Activated naive CD8-positive, alpha-beta T cell treated with anti-CD3 and anti-CD28 coated beads for 36 hours (primary cell): ENCODE measurements at regions not wholly inside any gene's neighbourhood (a gene's known extent, or its start where the extent isn't known, plus 50 kb on each side); places are given as distances from the start of the nearest gene placed in this dataset.
"Not testable (repeated sequence)": the region's sequence is repeated elsewhere in the genome, so short reads cannot be mapped to it uniquely, and the experiment has no call there.

Experiments used
- DNase-seq: peaks from one replicate; pipeline ENCODE4 v3.0.0; 2021
- H3K27ac Mint-ChIP-seq: one replicate; pipeline ENCODE4 v1.8.0; 2022; ENCODE audit warnings: mild to moderate bottlenecking, moderate library complexity, mixed read lengths
- H3K27me3 Mint-ChIP-seq: one replicate; pipeline ENCODE4 v1.8.0; 2022; ENCODE audit warnings: mild to moderate bottlenecking, mixed read lengths
- H3K36me3 Mint-ChIP-seq: one replicate; pipeline ENCODE4 v1.8.0; 2021; ENCODE audit warnings: mild to moderate bottlenecking, mixed read lengths
- H3K4me1 Mint-ChIP-seq: one replicate; pipeline ENCODE4 v1.8.0; 2021; ENCODE audit warnings: mixed read lengths
- H3K4me3 Mint-ChIP-seq: one replicate; pipeline ENCODE4 v1.8.0; 2022; ENCODE audit warnings: mild to moderate bottlenecking, moderate library complexity, mixed read lengths
- H3K9me3 Mint-ChIP-seq: one replicate; pipeline ENCODE4 v1.8.0; 2022; ENCODE audit warnings: mixed read lengths

- no peak for DNase-seq
- Mint-ChIP-seq H3K36me3 (no peaks in the 10 kb centered on the region), H3K27me3 (no peaks in the 10 kb centered on the region), H3K9me3 (peaks cover 1% of the 10 kb centered on the region), H3K27ac (no peak overlapping the region), H3K4me3 (no peak overlapping the region), H3K4me1 (no peaks in the 10 kb centered on the region)
Measured at GRCh38 chr4:159673221-159673620, 570.3 kb downstream of the RAPGEF2 start.

- no peaks in the 10 kb centered on the region for H3K27me3 Mint-ChIP-seq
Measured at GRCh38 chr4:159674241-159674640, 571.4 kb downstream of the RAPGEF2 start.

GRCh38 chr4:159677521-159677920, 574.6 kb downstream of the RAPGEF2 start:
- Mint-ChIP-seq H3K4me3 (no peak overlapping the region), H3K36me3 (no peaks in the 10 kb centered on the region), H3K27ac (no peak overlapping the region), H3K27me3 (no peaks in the 10 kb centered on the region), H3K4me1 (no peaks in the 10 kb centered on the region), H3K9me3 (peaks cover 1% of the 10 kb centered on the region)
- DNase-seq, result no peak

More at GRCh38 chr4:159674241-159674640, 571.4 kb downstream of the RAPGEF2 start:
- Mint-ChIP-seq H3K4me1 (no peaks in the 10 kb centered on the region), H3K4me3 (no peak overlapping the region), H3K27ac (no peak overlapping the region), H3K36me3 (no peaks in the 10 kb centered on the region), H3K9me3 (peaks cover 1% of the 10 kb centered on the region)
- DNase-seq, result no peak

GRCh38 chr4:159682996-159683395, 580.1 kb downstream of the RAPGEF2 start:
- Mint-ChIP-seq H3K36me3 (no peaks in the 10 kb centered on the region), H3K27me3 (no peaks in the 10 kb centered on the region)

GRCh38 chr4:159684061-159684460, 581.2 kb downstream of the RAPGEF2 start:
- Mint-ChIP-seq H3K27me3 (no peaks in the 10 kb centered on the region), H3K4me1 (no peaks in the 10 kb centered on the region), H3K4me3 (no peak overlapping the region), H3K9me3 (peaks cover 4% of the 10 kb centered on the region), H3K27ac (no peak overlapping the region), H3K36me3 (no peaks in the 10 kb centered on the region)
- DNase-seq, result no peak

More at GRCh38 chr4:159682996-159683395, 580.1 kb downstream of the RAPGEF2 start:
- H3K4me1 Mint-ChIP-seq, result no peaks in the 10 kb centered on the region
- no peak overlapping the region for H3K27ac Mint-ChIP-seq
- no peak overlapping the region for H3K4me3 Mint-ChIP-seq
- no peak for DNase-seq
- peaks cover 4% of the 10 kb centered on the region for H3K9me3 Mint-ChIP-seq

DNA sequence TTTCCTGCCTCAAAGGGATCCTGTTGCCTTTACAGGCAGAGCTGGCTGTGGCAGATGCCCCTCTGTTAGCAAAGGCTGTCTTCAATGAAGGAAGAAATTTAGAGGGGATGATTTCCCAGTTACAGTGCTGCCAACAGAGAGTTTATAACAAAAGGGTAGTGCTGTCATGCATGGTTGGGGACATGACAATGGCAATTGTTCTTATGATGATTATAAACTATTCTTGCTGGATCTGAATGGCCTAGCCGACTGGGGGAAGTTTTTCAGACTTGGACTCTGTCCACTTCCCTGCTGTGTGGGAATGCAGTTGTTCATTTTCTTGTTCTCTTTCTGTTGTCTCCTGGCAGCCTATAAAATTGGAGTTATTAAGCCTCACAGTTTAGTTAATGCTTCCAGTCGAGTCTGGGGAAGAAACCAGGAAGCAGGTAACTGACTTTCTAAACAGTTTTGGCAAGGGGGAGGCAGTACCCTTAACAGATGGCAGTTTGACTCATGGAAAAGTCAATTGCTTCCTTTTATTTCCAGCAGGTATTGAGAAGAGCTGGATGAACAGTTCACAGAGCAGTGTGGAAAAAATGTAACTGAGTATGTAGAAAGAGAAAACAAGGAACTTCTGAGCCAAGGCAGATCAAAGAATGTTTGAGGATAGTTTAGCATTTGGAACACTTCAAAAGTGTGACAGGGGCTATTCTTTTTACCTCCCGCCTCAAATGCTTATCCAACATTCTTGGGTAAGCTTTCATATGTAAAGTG, 582.6 kb downstream of the RAPGEF2 start:
- H3K4me3 Mint-ChIP-seq, result no peak overlapping the region
- no peaks in the 10 kb centered on the region for H3K36me3 Mint-ChIP-seq
- DNase-seq, result no peak
- H3K4me1 Mint-ChIP-seq, result no peaks in the 10 kb centered on the region
- H3K27ac Mint-ChIP-seq, result no peak overlapping the region
- peaks cover 5% of the 10 kb centered on the region for H3K9me3 Mint-ChIP-seq
- no peaks in the 10 kb centered on the region for H3K27me3 Mint-ChIP-seq

DNA sequence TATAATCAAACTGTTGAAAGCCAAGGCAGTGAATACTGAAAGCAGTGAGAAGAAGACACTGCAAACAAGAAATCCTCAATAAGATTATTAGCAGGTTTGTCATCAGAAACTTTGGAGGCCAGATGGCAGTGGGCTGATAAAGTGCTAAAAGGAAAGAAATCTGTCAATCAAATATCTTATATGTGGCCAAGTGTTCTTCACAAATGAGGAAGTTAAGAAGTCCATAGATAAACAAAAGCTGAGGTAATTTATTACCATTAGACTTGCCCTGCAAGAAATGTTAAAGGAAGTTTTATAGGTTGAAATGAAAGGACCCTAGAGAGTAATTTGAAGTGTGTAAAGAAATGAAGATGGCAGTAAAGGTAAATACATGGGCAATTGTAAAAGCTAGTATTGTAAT, 586.6 kb downstream of the RAPGEF2 start:
- Mint-ChIP-seq H3K4me3 (no peak overlapping the region), H3K36me3 (no peaks in the 10 kb centered on the region), H3K27me3 (no peaks in the 10 kb centered on the region), H3K9me3 (peaks cover 22% of the 10 kb centered on the region), H3K4me1 (no peaks in the 10 kb centered on the region), H3K27ac (no peak overlapping the region)
- DNase-seq, result no peak

- peaks cover 19% of the 10 kb centered on the region for H3K9me3 Mint-ChIP-seq
- no peaks in the 10 kb centered on the region for H3K27me3 Mint-ChIP-seq
- H3K4me3 Mint-ChIP-seq, result no peak overlapping the region
- DNase-seq, result no peak
- H3K4me1 Mint-ChIP-seq, result no peaks in the 10 kb centered on the region
- H3K36me3 Mint-ChIP-seq, result no peaks in the 10 kb centered on the region
- H3K27ac Mint-ChIP-seq, result no peak overlapping the region
Measured at GRCh38 chr4:159697322-159698283, 594.7 kb downstream of the RAPGEF2 start.

DNA sequence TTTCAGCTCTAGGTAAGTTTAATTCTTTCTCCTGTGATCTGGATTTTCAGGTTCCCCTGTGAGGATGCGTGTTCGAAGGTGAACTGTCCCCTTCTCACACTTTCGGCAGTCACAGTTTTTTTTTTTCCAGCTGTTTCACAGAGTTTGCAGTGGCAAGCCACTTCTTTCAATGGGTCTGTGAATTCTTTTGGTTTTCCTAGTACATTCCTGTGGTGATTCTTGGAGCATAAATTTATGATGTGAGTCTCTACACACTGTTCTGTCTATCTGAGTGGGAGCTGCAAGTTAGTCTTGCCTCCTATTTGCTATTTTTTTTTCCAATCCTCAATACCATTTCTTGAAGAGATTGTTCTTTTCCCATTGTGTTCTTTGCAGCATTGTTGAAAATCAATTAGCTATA, 595.5 kb downstream of the RAPGEF2 start:
- H3K27ac Mint-ChIP-seq, result no peak overlapping the region
- H3K36me3 Mint-ChIP-seq, result no peaks in the 10 kb centered on the region
- H3K9me3 Mint-ChIP-seq, result peaks cover 14% of the 10 kb centered on the region
- H3K4me1 Mint-ChIP-seq, result no peaks in the 10 kb centered on the region
- no peaks in the 10 kb centered on the region for H3K27me3 Mint-ChIP-seq
- no peak for DNase-seq
- H3K4me3 Mint-ChIP-seq, result no peak overlapping the region

DNA sequence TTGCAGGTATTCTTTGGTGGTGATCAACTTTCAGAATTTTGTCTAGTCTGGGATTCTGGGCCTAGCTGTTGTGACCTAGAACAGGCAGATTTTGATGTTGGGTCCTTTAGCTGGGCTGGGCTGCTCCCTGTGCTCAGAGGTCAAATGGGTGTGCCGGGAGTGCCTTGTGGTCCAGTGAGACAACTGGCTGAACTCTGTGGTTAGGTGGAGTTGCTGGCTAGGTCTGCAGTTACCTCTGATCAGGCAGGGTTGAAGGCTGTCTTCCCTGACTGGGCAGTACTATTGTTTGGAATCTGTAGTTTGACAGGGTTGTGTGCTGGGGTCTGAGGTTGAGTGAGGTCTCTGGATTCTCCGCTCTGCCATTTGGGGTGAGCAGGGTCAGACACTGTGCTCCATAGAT, 599.3 kb downstream of the RAPGEF2 start:
- no peak overlapping the region for H3K4me3 Mint-ChIP-seq
- no peak overlapping the region for H3K27ac Mint-ChIP-seq
- no peaks in the 10 kb centered on the region for H3K4me1 Mint-ChIP-seq
- peaks cover 8% of the 10 kb centered on the region for H3K9me3 Mint-ChIP-seq
- no peak for DNase-seq
- H3K36me3 Mint-ChIP-seq, result no peaks in the 10 kb centered on the region
- no peaks in the 10 kb centered on the region for H3K27me3 Mint-ChIP-seq

GRCh38 chr4:159705334-159705733, 602.5 kb downstream of the RAPGEF2 start:
- Mint-ChIP-seq H3K4me3 (no peak overlapping the region), H3K27ac (no peak overlapping the region), H3K27me3 (no peaks in the 10 kb centered on the region), H3K4me1 (no peaks in the 10 kb centered on the region), H3K36me3 (no peaks in the 10 kb centered on the region), H3K9me3 (peaks cover 8% of the 10 kb centered on the region)
- DNase-seq, result no peak

DNA sequence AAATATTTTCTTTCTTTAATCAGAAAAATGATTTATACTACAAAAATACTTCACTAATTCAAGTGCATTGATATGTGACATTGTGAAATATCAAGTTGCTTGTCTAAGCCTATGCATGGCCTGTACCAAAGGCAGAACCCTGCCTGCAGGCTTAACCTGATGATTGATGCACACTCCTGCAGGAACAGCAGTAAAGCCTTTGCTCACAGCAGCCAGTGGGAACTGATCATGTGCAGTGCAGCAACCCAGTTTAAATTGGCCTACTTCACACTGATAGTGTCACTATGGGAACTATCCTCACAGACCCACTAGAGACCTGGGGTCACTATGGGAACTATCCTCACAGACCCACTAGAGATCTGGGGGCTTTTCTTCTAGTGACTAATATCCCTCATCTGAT, 603.8 kb downstream of the RAPGEF2 start:
- H3K36me3 Mint-ChIP-seq, result no peaks in the 10 kb centered on the region
- no peak for DNase-seq
- no peak overlapping the region for H3K27ac Mint-ChIP-seq
- no peaks in the 10 kb centered on the region for H3K4me1 Mint-ChIP-seq
- H3K4me3 Mint-ChIP-seq, result no peak overlapping the region
- H3K27me3 Mint-ChIP-seq, result no peaks in the 10 kb centered on the region
- peaks cover 3% of the 10 kb centered on the region for H3K9me3 Mint-ChIP-seq

DNA sequence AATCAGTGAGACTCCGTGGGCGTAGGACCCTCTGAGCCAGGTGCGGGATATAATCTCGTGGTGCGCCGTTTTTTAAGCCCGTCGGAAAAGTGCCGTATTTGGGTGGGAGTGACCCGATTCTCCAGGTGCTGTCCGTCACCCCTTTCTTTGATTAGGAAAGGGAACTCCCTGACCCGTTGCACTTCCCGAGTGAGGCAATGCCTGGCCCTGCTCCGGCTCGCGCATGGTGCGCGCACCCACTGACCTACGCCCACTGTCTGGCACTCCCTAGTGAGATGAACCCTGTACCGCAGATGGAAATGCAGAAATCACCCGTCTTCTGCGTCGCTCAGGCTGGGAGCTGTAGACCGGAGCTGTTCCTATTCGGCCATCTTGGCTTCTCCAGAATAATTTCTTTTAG, 612.3 kb downstream of the RAPGEF2 start:
- not testable (repeated sequence) for H3K9me3 Mint-ChIP-seq, H3K4me1 Mint-ChIP-seq, H3K36me3 Mint-ChIP-seq, H3K4me3 Mint-ChIP-seq, H3K27me3 Mint-ChIP-seq, H3K27ac Mint-ChIP-seq, DNase-seq

DNA sequence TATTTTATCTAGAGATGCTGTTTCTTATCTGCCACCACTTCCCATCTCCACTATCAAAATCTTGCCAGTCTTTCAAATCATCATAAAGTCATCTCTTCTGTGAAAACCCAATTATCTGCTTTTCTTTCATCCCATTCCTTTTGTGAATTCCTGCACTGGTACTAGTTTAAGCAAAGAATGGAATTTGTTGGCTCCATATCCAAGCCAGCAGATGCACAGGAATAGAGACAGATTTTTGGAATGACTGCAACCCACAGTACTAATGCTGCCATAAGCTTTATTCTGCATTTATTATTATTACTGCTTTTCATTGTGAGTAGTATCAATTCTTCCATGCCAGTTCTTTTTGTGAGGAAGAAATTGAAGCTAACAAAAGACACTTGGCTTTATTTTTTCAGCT, 616.7 kb downstream of the RAPGEF2 start:
- peaks cover 5% of the 10 kb centered on the region for H3K9me3 Mint-ChIP-seq
- no peak overlapping the region for H3K4me3 Mint-ChIP-seq
- H3K4me1 Mint-ChIP-seq, result no peaks in the 10 kb centered on the region
- no peaks in the 10 kb centered on the region for H3K27me3 Mint-ChIP-seq
- no peak overlapping the region for H3K27ac Mint-ChIP-seq
- no peak for DNase-seq
- H3K36me3 Mint-ChIP-seq, result no peaks in the 10 kb centered on the region

DNA sequence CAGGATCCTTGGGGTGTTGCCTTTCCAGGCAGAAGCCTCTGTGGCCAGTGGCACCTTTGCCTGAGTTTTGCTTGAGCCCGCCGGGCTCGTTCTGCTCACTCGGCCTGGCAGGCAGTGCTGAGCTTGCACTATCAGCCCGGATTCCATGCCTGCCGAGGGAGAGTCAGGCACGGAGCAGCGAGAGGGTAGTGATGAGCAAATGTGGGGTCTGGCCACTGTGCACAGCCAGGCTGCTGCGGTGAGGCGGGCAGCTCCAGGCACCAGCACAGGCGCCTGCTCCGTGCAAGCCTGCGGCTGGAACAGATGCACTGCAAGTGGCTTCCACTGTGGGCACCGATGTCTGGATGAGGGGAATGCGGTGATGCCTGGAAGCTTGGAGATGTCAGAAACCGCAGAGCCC, 619.2 kb downstream of the RAPGEF2 start:
- H3K4me3 Mint-ChIP-seq, result no peak overlapping the region
- no peaks in the 10 kb centered on the region for H3K4me1 Mint-ChIP-seq
- H3K27me3 Mint-ChIP-seq, result no peaks in the 10 kb centered on the region
- DNase-seq, result no peak
- H3K9me3 Mint-ChIP-seq, result peaks cover 1% of the 10 kb centered on the region
- H3K36me3 Mint-ChIP-seq, result no peaks in the 10 kb centered on the region
- no peak overlapping the region for H3K27ac Mint-ChIP-seq
